Lower lobe of right lung (tissue), 2 donors: ENCODE measurements at regions not wholly inside any gene's neighbourhood (a gene's known extent, or its start where the extent isn't known, plus 50 kb on each side); places are given as distances from the start of the nearest gene placed in this dataset.

ENCODE experiments used
- ATAC-seq, 2 donors: fragments of 200-7000 bp; cut with Tn5 transposase; one replicate each; pipeline ENCODE4 v1.9.1; 2020 to 2022; ENCODE audit warnings: mild to moderate bottlenecking in 2 of 2, moderate library complexity in 2 of 2
- DNase-seq: peaks from one replicate; pipeline ENCODE4 v3.0.0-alpha.2; 2020
- H3K27ac ChIP-seq: fragments of 200-600 bp; one replicate; pipeline ENCODE4 v1.8.0; 2022
- H3K27me3 ChIP-seq: fragments of 200-600 bp; one replicate; pipeline ENCODE4 v1.8.0; 2022; ENCODE audit warnings: low read depth
- H3K36me3 ChIP-seq: fragments of 200-600 bp; one replicate; pipeline ENCODE4 v1.8.0; 2022; ENCODE audit warnings: mild to moderate bottlenecking
- H3K4me1 ChIP-seq: fragments of 200-600 bp; one replicate; pipeline ENCODE4 v1.8.0; 2022
- H3K4me3 ChIP-seq: fragments of 200-600 bp; one replicate; pipeline ENCODE4 v1.8.0; 2022; ENCODE audit warnings: mild to moderate bottlenecking
- H3K9me3 ChIP-seq: fragments of 200-600 bp; one replicate; pipeline ENCODE4 v1.8.0; 2022
- CTCF ChIP-seq: fragments of 200-600 bp; IDR thresholded peaks from one replicate; pipeline ENCODE4 v1.8.0; 2022; ENCODE audit warnings: antibody characterized with exemption, mild to moderate bottlenecking
- intact Hi-C: fragments of 100-400 bp; cut with DNase I; formaldehyde crosslinking; loops from one replicate; pipeline ENCODE4 v1.11.0; 2022
- donor health status: DM: no; HTN: yes; CAD: no; lungs with severe emphysema.

DNA sequence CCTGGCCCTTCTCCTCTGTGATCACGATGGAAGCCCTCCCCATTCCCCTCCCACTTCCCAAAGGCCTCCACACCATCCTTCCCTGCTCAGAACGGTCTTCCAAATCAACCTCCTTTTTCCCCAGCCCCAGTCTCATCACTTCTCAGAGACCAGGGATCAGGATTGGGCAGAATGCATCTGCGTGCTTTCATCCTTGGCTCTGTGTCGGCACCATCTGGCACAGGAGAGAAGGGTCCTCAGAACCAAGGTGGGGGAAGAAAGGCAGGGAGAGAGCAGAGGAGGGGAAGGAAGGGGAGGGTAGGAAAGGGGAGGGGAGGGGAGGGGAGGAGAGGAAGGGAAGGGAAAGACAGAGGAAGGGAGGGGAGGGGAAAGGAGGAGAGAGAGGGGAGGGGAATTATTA, 52.4 kb upstream of the FICD start:
- DNase-seq = no peak
- Histone ChIP-seq H3K27ac (no peak overlapping the region), H3K9me3 (no peaks in the 10 kb centered on the region), H3K27me3 (peaks cover 17% of the 10 kb centered on the region), H3K4me1 (no peaks in the 10 kb centered on the region), H3K36me3 (no peaks in the 10 kb centered on the region), H3K4me3 (no peak overlapping the region)
- no peak for TF ChIP-seq CTCF
- intact Hi-C loops = no loop called here
- ATAC-seq = no peak

GRCh38 chr12:108461058-108461660, 53.9 kb upstream of the FICD start:
- Histone ChIP-seq H3K27ac (no peak overlapping the region), H3K4me3 (no peak overlapping the region), H3K9me3 (no peaks in the 10 kb centered on the region), H3K36me3 (no peaks in the 10 kb centered on the region), H3K27me3 (peaks cover 13% of the 10 kb centered on the region), H3K4me1 (peaks cover 7% of the 10 kb centered on the region)
- TF ChIP-seq CTCF = no peak
- no peak for ATAC-seq
- no peak for DNase-seq
- intact Hi-C loops = no loop called here

- Histone ChIP-seq H3K9me3 (no peaks in the 10 kb centered on the region), H3K4me3 (no peak overlapping the region), H3K36me3 (no peaks in the 10 kb centered on the region), H3K4me1 (peaks cover 7% of the 10 kb centered on the region), H3K27me3 (peaks cover 6% of the 10 kb centered on the region), H3K27ac (no peak overlapping the region)
- intact Hi-C loops = no loop called here
- TF ChIP-seq CTCF = no peak
- DNase-seq = no peak
- ATAC-seq = no peak
These were observed 55.9 kb upstream of the FICD start for GRCh38 chr12:108459149-108459548.

- intact Hi-C loops = no loop called here
- no peak for TF ChIP-seq CTCF
- H3K27ac ChIP-seq = no peak overlapping the region
- no peak overlapping the region for H3K4me3 ChIP-seq
- H3K36me3 ChIP-seq = no peaks in the 10 kb centered on the region
- DNase-seq = no peak
- H3K4me1 ChIP-seq = peaks cover 7% of the 10 kb centered on the region
- ATAC-seq = no peak
- no peaks in the 10 kb centered on the region for H3K9me3 ChIP-seq
- H3K27me3 ChIP-seq = peaks cover 6% of the 10 kb centered on the region
These were observed 57.2 kb upstream of the FICD start for GRCh38 chr12:108457734-108458361.

GRCh38 chr12:108457006-108457733, 57.9 kb upstream of the FICD start:
- Histone ChIP-seq H3K4me3 (no peak overlapping the region), H3K36me3 (no peaks in the 10 kb centered on the region), H3K9me3 (no peaks in the 10 kb centered on the region), H3K27me3 (peaks cover 6% of the 10 kb centered on the region), H3K4me1 (peaks cover 7% of the 10 kb centered on the region), H3K27ac (no peak overlapping the region)
- intact Hi-C loops = no loop called here
- ATAC-seq (peak; percentile 75 to 77), DNase-seq (no peak)
- peak; percentile 76 for TF ChIP-seq CTCF
